Large intestine (tissue), 3 donors: ENCODE measurements at regions not wholly inside any gene's neighbourhood (a gene's known extent, or its start where the extent isn't known, plus 50 kb on each side); places are given as distances from the start of the nearest gene placed in this dataset.
"Not testable (repeated sequence)": the region's sequence is repeated elsewhere in the genome, so short reads cannot be mapped to it uniquely, and the experiment has no call there.

ENCODE experiments used
- DNase-seq, 2 donors: peaks; one replicate each; pipeline versions ENCODE4 v3.0.0 to v3.0.0-alpha.2; 2013
- H3K27ac ChIP-seq: one replicate; pipeline ENCODE4 v1.5.1; 2013; ENCODE audit warnings: low read length
- H3K27me3 ChIP-seq: 2 replicates; pipeline ENCODE4 v1.6.1; 2013; ENCODE audit warnings: low read length; ENCODE audit not compliant: control insufficient read depth, insufficient read depth
- H3K36me3 ChIP-seq: 2 replicates; pipeline ENCODE4 v1.6.1; 2013; ENCODE audit warnings: low read length; ENCODE audit not compliant: control insufficient read depth, insufficient read depth
- H3K4me1 ChIP-seq: one replicate; pipeline ENCODE4 v1.6.1; 2013; ENCODE audit warnings: low read length; ENCODE audit not compliant: control insufficient read depth, insufficient read depth
- H3K4me3 ChIP-seq: one replicate; pipeline ENCODE4 v1.5.1; 2013; ENCODE audit warnings: low read length
- H3K9me3 ChIP-seq: one replicate; pipeline ENCODE4 v1.6.1; 2013; ENCODE audit warnings: mild to moderate bottlenecking, low read depth, low read length, moderate library complexity; ENCODE audit not compliant: control insufficient read depth
- WGBS: methylation state at CpG from one replicate; pipeline ENCODE4 v1.1.5; 2013; ENCODE audit warnings: low lambda C conversion rate; ENCODE audit not compliant: insufficient coverage; 5-methylcytosine and 5-hydroxymethylcytosine counted together

GRCh38 chr5:10898514-10898913, 137.5 kb upstream of the DAP start:
- Histone ChIP-seq H3K4me1 (no peaks in the 10 kb centered on the region), H3K36me3 (no peaks in the 10 kb centered on the region), H3K4me3 (no peak overlapping the region), H3K27ac (no peak overlapping the region), H3K27me3 (no peaks in the 10 kb centered on the region), H3K9me3 (no peaks in the 10 kb centered on the region)
- 80% methylated on average over 1 of the region's 4 CpGs for WGBS
- DNase-seq = no peak

- Histone ChIP-seq H3K9me3 (no peaks in the 10 kb centered on the region), H3K27me3 (no peaks in the 10 kb centered on the region), H3K4me1 (no peaks in the 10 kb centered on the region), H3K4me3 (no peak overlapping the region), H3K27ac (no peak overlapping the region), H3K36me3 (no peaks in the 10 kb centered on the region)
- DNase-seq = no peak
- no CpG with 5 or more reads among the region's 1 CpG for WGBS
Measured at GRCh38 chr5:10896016-10896415, 135.0 kb upstream of the DAP start.

- 80% methylated on average over 1 of the region's 9 CpGs for WGBS
Measured at GRCh38 chr5:10894445-10895054, 133.5 kb upstream of the DAP start.

GRCh38 chr5:10892911-10893215, 131.8 kb upstream of the DAP start:
- no peaks in the 10 kb centered on the region for H3K27me3 ChIP-seq
- H3K36me3 ChIP-seq = no peaks in the 10 kb centered on the region
- no peak overlapping the region for H3K27ac ChIP-seq
- no peaks in the 10 kb centered on the region for H3K4me1 ChIP-seq
- 100% methylated on average over 1 of the region's 4 CpGs for WGBS
- DNase-seq = no peak
- H3K9me3 ChIP-seq = no peaks in the 10 kb centered on the region
- H3K4me3 ChIP-seq = no peak overlapping the region

More at GRCh38 chr5:10894445-10895054, 133.5 kb upstream of the DAP start:
- no peaks in the 10 kb centered on the region for H3K36me3 ChIP-seq
- no peaks in the 10 kb centered on the region for H3K9me3 ChIP-seq
- DNase-seq = no peak
- H3K4me1 ChIP-seq = no peaks in the 10 kb centered on the region
- no peak overlapping the region for H3K27ac ChIP-seq
- H3K27me3 ChIP-seq = no peaks in the 10 kb centered on the region
- H3K4me3 ChIP-seq = no peak overlapping the region

- WGBS = 100% methylated on average over 1 of the region's 5 CpGs
Measured at GRCh38 chr5:10892147-10892910, 131.3 kb upstream of the DAP start.

GRCh38 chr5:10891193-10891592, 130.2 kb upstream of the DAP start:
- H3K4me3 ChIP-seq = no peak overlapping the region
- no peaks in the 10 kb centered on the region for H3K36me3 ChIP-seq
- no peaks in the 10 kb centered on the region for H3K27me3 ChIP-seq
- no CpG with 5 or more reads among the region's 1 CpG for WGBS
- no peaks in the 10 kb centered on the region for H3K9me3 ChIP-seq
- no peaks in the 10 kb centered on the region for H3K4me1 ChIP-seq
- no peak for DNase-seq
- H3K27ac ChIP-seq = no peak overlapping the region

More at GRCh38 chr5:10892147-10892910, 131.3 kb upstream of the DAP start:
- no peak overlapping the region for H3K4me3 ChIP-seq
- no peaks in the 10 kb centered on the region for H3K9me3 ChIP-seq
- H3K36me3 ChIP-seq = no peaks in the 10 kb centered on the region
- H3K27me3 ChIP-seq = no peaks in the 10 kb centered on the region
- H3K27ac ChIP-seq = no peak overlapping the region
- no peaks in the 10 kb centered on the region for H3K4me1 ChIP-seq
- DNase-seq = no peak

GRCh38 chr5:10886497-10886896, 125.5 kb upstream of the DAP start:
- Histone ChIP-seq H3K36me3 (no peaks in the 10 kb centered on the region), H3K27ac (no peak overlapping the region), H3K4me3 (no peak overlapping the region), H3K4me1 (no peaks in the 10 kb centered on the region), H3K9me3 (no peaks in the 10 kb centered on the region), H3K27me3 (no peaks in the 10 kb centered on the region)
- no peak for DNase-seq
- WGBS = no CpG with 5 or more reads among the region's 2 CpGs

- H3K36me3 ChIP-seq = no peaks in the 10 kb centered on the region
- DNase-seq = no peak
- H3K4me3 ChIP-seq = no peak overlapping the region
- no peak overlapping the region for H3K27ac ChIP-seq
- H3K4me1 ChIP-seq = no peaks in the 10 kb centered on the region
- H3K27me3 ChIP-seq = no peaks in the 10 kb centered on the region
- WGBS = no CpG with 5 or more reads among the region's 6 CpGs
- no peaks in the 10 kb centered on the region for H3K9me3 ChIP-seq
Measured at GRCh38 chr5:10885026-10885425, 124.0 kb upstream of the DAP start.

- H3K36me3 ChIP-seq, DNase-seq, H3K27ac ChIP-seq, H3K4me3 ChIP-seq, H3K9me3 ChIP-seq, H3K4me1 ChIP-seq, H3K27me3 ChIP-seq: not testable (repeated sequence)
- no CpG with 5 or more reads among the region's 2 CpGs for WGBS
Measured at GRCh38 chr5:10883945-10884344, 122.9 kb upstream of the DAP start.

GRCh38 chr5:10880934-10881333, 119.9 kb upstream of the DAP start:
- 100% methylated on average over 2 of the region's 4 CpGs for WGBS
- no peak overlapping the region for H3K27ac ChIP-seq
- no peaks in the 10 kb centered on the region for H3K9me3 ChIP-seq
- H3K27me3 ChIP-seq = no peaks in the 10 kb centered on the region
- H3K36me3 ChIP-seq = no peaks in the 10 kb centered on the region
- H3K4me1 ChIP-seq = no peaks in the 10 kb centered on the region
- no peak overlapping the region for H3K4me3 ChIP-seq
- DNase-seq = no peak

- not testable (repeated sequence) for DNase-seq, H3K4me3 ChIP-seq, H3K4me1 ChIP-seq, H3K36me3 ChIP-seq, H3K9me3 ChIP-seq, H3K27me3 ChIP-seq, H3K27ac ChIP-seq
- no CpG with 5 or more reads among the region's 4 CpGs for WGBS
Measured at GRCh38 chr5:10876996-10877395, 116.0 kb upstream of the DAP start.
